Activated T-helper 2 cell treated with anti-CD3 and anti-CD28 coated beads, Interferon-gamma antibody, Interleukin-2, Interleukin-4, amounts not matched to agents 10 μg/mL and 5 μg/mL and 100 μg/mL, durations not matched to agents 14 hours and 24 hours and 36 hours (primary cell): ENCODE measurements at regions not wholly inside any gene's neighbourhood (a gene's known extent, or its start where the extent isn't known, plus 50 kb on each side); places are given as distances from the start of the nearest gene placed in this dataset.

Experiments used
- DNase-seq: peaks from one replicate; pipeline ENCODE4 v3.0.0; 2021; ENCODE audit warnings: low spot score
- H3K27ac Mint-ChIP-seq: one replicate; pipeline ENCODE4 v1.8.0; 2021; ENCODE audit warnings: mixed read lengths
- H3K27me3 Mint-ChIP-seq: one replicate; pipeline ENCODE4 v1.8.0; 2021; ENCODE audit warnings: low read depth, mixed read lengths
- H3K36me3 Mint-ChIP-seq: one replicate; pipeline ENCODE4 v1.8.0; 2021; ENCODE audit warnings: low read depth, mixed read lengths
- H3K4me1 Mint-ChIP-seq: one replicate; pipeline ENCODE4 v1.8.0; 2021; ENCODE audit warnings: low read depth, mixed read lengths
- H3K4me3 Mint-ChIP-seq: one replicate; pipeline ENCODE4 v1.8.0; 2021; ENCODE audit warnings: low read depth, mild to moderate bottlenecking, moderate library complexity, mixed read lengths
- H3K9me3 Mint-ChIP-seq: one replicate; pipeline ENCODE4 v1.8.0; 2021; ENCODE audit warnings: mixed read lengths
- intact Hi-C: fragments of 100-400 bp; cut with micrococcal nuclease; formaldehyde crosslinking; loops from one replicate; pipeline ENCODE4 v1.15.1; 2023

- Mint-ChIP-seq H3K4me1 (no peaks in the 10 kb centered on the region), H3K27ac (no peak overlapping the region), H3K9me3 (no peaks in the 10 kb centered on the region), H3K4me3 (no peak overlapping the region), H3K27me3 (no peaks in the 10 kb centered on the region), H3K36me3 (no peaks in the 10 kb centered on the region)
- intact Hi-C loops, result no loop called here
- no peak for DNase-seq
Measured at GRCh38 chr10:120360571-120360970, 96.5 kb upstream of the PLPP4 start.

GRCh38 chr10:120365872-120366271 lies 91.2 kb upstream of the PLPP4 start:
- H3K4me3 Mint-ChIP-seq, result no peak overlapping the region
- H3K9me3 Mint-ChIP-seq, result no peaks in the 10 kb centered on the region
- no peaks in the 10 kb centered on the region for H3K27me3 Mint-ChIP-seq
- H3K4me1 Mint-ChIP-seq, result no peaks in the 10 kb centered on the region
- DNase-seq, result no peak
- intact Hi-C loops, result no loop called here
- H3K36me3 Mint-ChIP-seq, result no peaks in the 10 kb centered on the region
- H3K27ac Mint-ChIP-seq, result no peak overlapping the region

GRCh38 chr10:120367341-120367740 lies 89.7 kb upstream of the PLPP4 start:
- intact Hi-C loops, result no loop called here
- Mint-ChIP-seq H3K27me3 (no peaks in the 10 kb centered on the region), H3K36me3 (no peaks in the 10 kb centered on the region), H3K27ac (no peak overlapping the region), H3K4me1 (no peaks in the 10 kb centered on the region), H3K4me3 (no peak overlapping the region), H3K9me3 (no peaks in the 10 kb centered on the region)
- DNase-seq, result no peak

GRCh38 chr10:120368338-120368737 lies 88.7 kb upstream of the PLPP4 start:
- Mint-ChIP-seq H3K4me3 (no peak overlapping the region), H3K4me1 (no peaks in the 10 kb centered on the region), H3K36me3 (no peaks in the 10 kb centered on the region), H3K27ac (no peak overlapping the region), H3K9me3 (no peaks in the 10 kb centered on the region), H3K27me3 (no peaks in the 10 kb centered on the region)
- intact Hi-C loops, result no loop called here
- DNase-seq, result no peak

GRCh38 chr10:120368927-120369326 lies 88.1 kb upstream of the PLPP4 start:
- Mint-ChIP-seq H3K4me1 (no peaks in the 10 kb centered on the region), H3K27ac (no peak overlapping the region), H3K27me3 (no peaks in the 10 kb centered on the region), H3K36me3 (no peaks in the 10 kb centered on the region), H3K4me3 (no peak overlapping the region), H3K9me3 (no peaks in the 10 kb centered on the region)
- intact Hi-C loops, result no loop called here
- no peak for DNase-seq

- DNase-seq, result no peak
- no peaks in the 10 kb centered on the region for H3K4me1 Mint-ChIP-seq
- no peak overlapping the region for H3K27ac Mint-ChIP-seq
- intact Hi-C loops, result no loop called here
- H3K36me3 Mint-ChIP-seq, result no peaks in the 10 kb centered on the region
- no peaks in the 10 kb centered on the region for H3K27me3 Mint-ChIP-seq
- no peaks in the 10 kb centered on the region for H3K9me3 Mint-ChIP-seq
- no peak overlapping the region for H3K4me3 Mint-ChIP-seq
Measured at GRCh38 chr10:120369856-120370276, 87.2 kb upstream of the PLPP4 start.

GRCh38 chr10:120371856-120372255 lies 85.2 kb upstream of the PLPP4 start:
- no peak for DNase-seq
- Mint-ChIP-seq H3K27me3 (no peaks in the 10 kb centered on the region), H3K4me3 (no peak overlapping the region), H3K9me3 (no peaks in the 10 kb centered on the region), H3K4me1 (no peaks in the 10 kb centered on the region), H3K27ac (no peak overlapping the region), H3K36me3 (no peaks in the 10 kb centered on the region)
- intact Hi-C loops, result no loop called here

- intact Hi-C loops, result no loop called here
- no peaks in the 10 kb centered on the region for H3K36me3 Mint-ChIP-seq
- H3K27me3 Mint-ChIP-seq, result no peaks in the 10 kb centered on the region
- DNase-seq, result no peak
- H3K4me3 Mint-ChIP-seq, result no peak overlapping the region
- no peaks in the 10 kb centered on the region for H3K4me1 Mint-ChIP-seq
- no peaks in the 10 kb centered on the region for H3K9me3 Mint-ChIP-seq
- no peak overlapping the region for H3K27ac Mint-ChIP-seq
Measured at GRCh38 chr10:120372917-120373316, 84.1 kb upstream of the PLPP4 start.

- Mint-ChIP-seq H3K27ac (no peak overlapping the region), H3K9me3 (no peaks in the 10 kb centered on the region), H3K36me3 (no peaks in the 10 kb centered on the region), H3K4me3 (no peak overlapping the region), H3K27me3 (no peaks in the 10 kb centered on the region), H3K4me1 (no peaks in the 10 kb centered on the region)
- DNase-seq, result no peak
- intact Hi-C loops, result no loop called here
Measured at GRCh38 chr10:120375666-120376065, 81.4 kb upstream of the PLPP4 start.

- no peak for DNase-seq
- H3K4me3 Mint-ChIP-seq, result no peak overlapping the region
- intact Hi-C loops, result no loop called here
- H3K36me3 Mint-ChIP-seq, result no peaks in the 10 kb centered on the region
- H3K27me3 Mint-ChIP-seq, result no peaks in the 10 kb centered on the region
- no peak overlapping the region for H3K27ac Mint-ChIP-seq
- H3K4me1 Mint-ChIP-seq, result no peaks in the 10 kb centered on the region
- no peaks in the 10 kb centered on the region for H3K9me3 Mint-ChIP-seq
Measured at GRCh38 chr10:120381931-120382330, 75.1 kb upstream of the PLPP4 start.

GRCh38 chr10:120382360-120382759 lies 74.7 kb upstream of the PLPP4 start:
- Mint-ChIP-seq H3K4me3 (no peak overlapping the region), H3K36me3 (no peaks in the 10 kb centered on the region), H3K27me3 (no peaks in the 10 kb centered on the region), H3K9me3 (no peaks in the 10 kb centered on the region), H3K27ac (no peak overlapping the region), H3K4me1 (no peaks in the 10 kb centered on the region)
- DNase-seq, result no peak
- intact Hi-C loops, result no loop called here

GRCh38 chr10:120385992-120386391 lies 71.0 kb upstream of the PLPP4 start:
- DNase-seq, result no peak
- Mint-ChIP-seq H3K4me3 (no peak overlapping the region), H3K27ac (no peak overlapping the region), H3K4me1 (no peaks in the 10 kb centered on the region), H3K9me3 (no peaks in the 10 kb centered on the region), H3K27me3 (no peaks in the 10 kb centered on the region), H3K36me3 (no peaks in the 10 kb centered on the region)
- intact Hi-C loops, result no loop called here

GRCh38 chr10:120386896-120387295 lies 70.1 kb upstream of the PLPP4 start:
- Mint-ChIP-seq H3K4me1 (no peaks in the 10 kb centered on the region), H3K9me3 (no peaks in the 10 kb centered on the region), H3K27me3 (no peaks in the 10 kb centered on the region), H3K4me3 (no peak overlapping the region), H3K27ac (no peak overlapping the region), H3K36me3 (no peaks in the 10 kb centered on the region)
- DNase-seq, result no peak
- intact Hi-C loops, result no loop called here

- Mint-ChIP-seq H3K36me3 (no peaks in the 10 kb centered on the region), H3K9me3 (no peaks in the 10 kb centered on the region), H3K4me1 (no peaks in the 10 kb centered on the region), H3K27ac (no peak overlapping the region), H3K27me3 (no peaks in the 10 kb centered on the region), H3K4me3 (no peak overlapping the region)
- intact Hi-C loops, result no loop called here
- DNase-seq, result no peak
Measured at GRCh38 chr10:120387326-120387725, 69.7 kb upstream of the PLPP4 start.
